Common myeloid progenitor, CD34-positive (primary cell): ENCODE measurements at regions not wholly inside any gene's neighbourhood (a gene's known extent, or its start where the extent isn't known, plus 50 kb on each side); places are given as distances from the start of the nearest gene placed in this dataset.

ENCODE experiments used
- CTCF ChIA-PET: fragments of 350-600 bp; sonication (Branson Sonifier 250); formaldehyde crosslinking; loops from one replicate; lab custom pipeline; 2021; ENCODE audit warnings: antibody characterized with exemption; lab: Charles Lee
- POLR2A ChIA-PET: fragments of 350-600 bp; sonication (Branson Sonifier 250); formaldehyde crosslinking; loops from one replicate; lab custom pipeline; 2021; ENCODE audit warnings: antibody characterized with exemption; lab: Charles Lee
- DNase-seq, 3 donors: peaks; one replicate each; pipeline versions ENCODE4 v3.0.0 to v3.0.0-alpha.2; 2013
- H3K27ac ChIP-seq, 2 experiments: 1 replicate in 1 of 2; 2 replicates in 1 of 2; pipeline ENCODE4 v1.7.0; 2013; ENCODE audit warnings: inconsistent platforms in 2 of 2, low read length in 2 of 2, mild to moderate bottlenecking in 2 of 2, low read depth in 1 of 2, moderate library complexity in 1 of 2; ENCODE audit not compliant: severe bottlenecking in 2 of 2, insufficient read depth in 1 of 2, poor library complexity in 1 of 2
- H3K27me3 ChIP-seq, 5 experiments: replicated peaks in 2 of 5; 1 replicate in 3 of 5; 2 replicates in 2 of 5; pipeline versions ENCODE4 v1.6.1 to v1.7.0; 2013; ENCODE audit warnings: low read length in 4 of 5, mild to moderate bottlenecking in 2 of 5, moderate library complexity in 2 of 5, inconsistent platforms in 1 of 5; ENCODE audit not compliant: insufficient read depth in 5 of 5, control insufficient read depth in 4 of 5
- H3K36me3 ChIP-seq, 4 experiments: 1 replicate in 2 of 4; 2 replicates in 2 of 4; pipeline versions ENCODE4 v1.6.1 to v1.7.0; 2013; ENCODE audit warnings: low read length in 3 of 4, control low read depth in 1 of 4, mild to moderate bottlenecking in 1 of 4; ENCODE audit not compliant: control insufficient read depth in 4 of 4, insufficient read depth in 4 of 4
- H3K4me1 ChIP-seq, 4 experiments: 1 replicate in 3 of 4; 2 replicates in 1 of 4; pipeline versions ENCODE4 v1.6.1 to v1.7.1; 2013; ENCODE audit warnings: low read length in 3 of 4, mild to moderate bottlenecking in 3 of 4, control low read depth in 1 of 4, inconsistent platforms in 1 of 4, moderate library complexity in 1 of 4; ENCODE audit not compliant: control insufficient read depth in 4 of 4, insufficient read depth in 4 of 4; ENCODE audit errors: control extremely low read depth in 1 of 4
- H3K4me3 ChIP-seq, 7 experiments: 1 replicate in 4 of 7; 2 replicates in 3 of 7; pipeline versions ENCODE4 v1.5.1 to v1.7.0; 2013; ENCODE audit warnings: mild to moderate bottlenecking in 7 of 7, low read length in 6 of 7, moderate library complexity in 6 of 7, inconsistent platforms in 2 of 7, low read depth in 2 of 7, control low read depth in 1 of 7; ENCODE audit not compliant: insufficient read depth in 4 of 7, control insufficient read depth in 1 of 7; ENCODE audit errors: extremely low read depth in 1 of 7
- H3K9me3 ChIP-seq, 5 experiments: 1 replicate in 4 of 5; 2 replicates in 1 of 5; pipeline versions ENCODE4 v1.6.1 to v1.7.1; 2013; ENCODE audit warnings: low read length in 4 of 5, mild to moderate bottlenecking in 2 of 5, inconsistent platforms in 1 of 5, low read depth in 1 of 5, moderate library complexity in 1 of 5; ENCODE audit not compliant: control insufficient read depth in 4 of 5, insufficient read depth in 2 of 5; ENCODE audit errors: control extremely low read depth in 1 of 5
- WGBS: methylation state at CpG from one replicate; pipeline ENCODE4 v1.1.5; 2013; ENCODE audit not compliant: insufficient coverage; 5-methylcytosine and 5-hydroxymethylcytosine counted together

DNA sequence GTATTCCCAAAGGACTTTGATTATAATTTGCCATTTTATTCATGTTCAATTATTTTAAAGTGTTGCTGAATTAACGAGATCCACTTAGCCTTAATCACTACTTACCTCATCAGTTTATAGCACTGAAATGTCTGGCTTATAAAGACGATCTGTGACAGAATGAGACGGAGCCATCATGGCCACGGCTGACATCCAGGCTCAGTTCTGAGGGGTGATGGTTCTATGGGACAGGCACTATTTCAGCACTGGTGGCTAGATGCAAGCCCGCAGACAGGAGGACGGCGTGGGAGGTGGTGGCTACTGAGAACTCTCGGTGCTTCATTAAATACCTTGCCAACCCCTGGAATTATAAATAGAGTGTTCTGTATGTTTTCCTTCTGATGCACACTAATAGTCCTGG, 1084.2 kb upstream of the TENM3 start:
- 97% methylated on average over 6 of the region's 8 CpGs for WGBS
- H3K27ac ChIP-seq = no peak overlapping the region
- no peaks in the 10 kb centered on the region for H3K4me1 ChIP-seq
- POLR2A ChIA-PET = no interaction called here
- H3K4me3 ChIP-seq = no peak overlapping the region
- no peak for DNase-seq
- peaks cover 0 to 2% (median 0%) of the 10 kb centered on the region in 5 experiments for H3K27me3 ChIP-seq
- no peaks in the 10 kb centered on the region for H3K9me3 ChIP-seq
- H3K36me3 ChIP-seq = no peaks in the 10 kb centered on the region
- CTCF ChIA-PET = no interaction called here

DNA sequence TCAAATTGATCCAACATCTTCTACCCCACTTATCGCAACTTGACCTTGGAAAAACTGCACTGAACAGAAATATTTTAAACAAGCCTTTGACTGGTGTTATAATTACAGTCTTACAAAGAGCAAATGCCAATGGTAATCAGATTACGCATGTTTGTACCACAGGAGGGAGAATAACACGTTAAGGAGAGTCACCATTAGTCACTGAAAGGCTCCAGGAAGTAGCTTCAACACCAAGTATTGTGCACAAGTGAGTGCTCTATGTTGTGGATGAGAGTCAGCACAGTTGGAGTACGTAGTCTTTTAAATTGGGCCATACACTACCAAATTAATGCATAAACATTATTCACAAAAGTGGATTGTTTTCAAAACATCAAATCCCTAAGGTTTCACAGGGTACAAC, 1081.5 kb upstream of the TENM3 start:
- H3K27me3 ChIP-seq = peaks cover 0 to 2% (median 0%) of the 10 kb centered on the region in 5 experiments
- no peaks in the 10 kb centered on the region for H3K36me3 ChIP-seq
- H3K9me3 ChIP-seq = no peaks in the 10 kb centered on the region
- WGBS = 10% methylated on average over 2 of the region's 4 CpGs
- CTCF ChIA-PET = interaction anchor here (1.2 kb wide), 1 partner anchor 18 kb away, joined by 3 read pairs; no protein-coding TSS in a partner anchor
- no peak overlapping the region for H3K27ac ChIP-seq
- no peak overlapping the region for H3K4me3 ChIP-seq
- POLR2A ChIA-PET = no interaction called here
- DNase-seq = no peak
- H3K4me1 ChIP-seq = no peaks in the 10 kb centered on the region

DNA sequence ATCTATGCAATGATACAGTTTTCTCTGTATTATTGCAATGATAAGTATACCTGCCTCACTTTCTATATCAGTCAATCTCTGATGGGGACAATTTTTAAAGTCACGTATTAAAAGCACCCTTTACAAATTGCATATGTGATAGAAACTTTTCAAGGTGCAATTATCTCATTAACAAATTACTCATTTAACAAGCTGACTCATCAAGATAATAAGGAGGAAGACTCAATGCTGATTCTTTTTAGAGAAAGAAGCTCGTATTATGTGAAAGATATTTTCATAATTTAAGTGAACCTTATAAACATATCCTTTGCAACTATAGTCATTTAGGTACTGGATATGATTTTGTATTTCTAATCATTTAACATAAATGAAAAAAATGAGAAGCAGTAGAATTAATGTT, 1080.9 kb upstream of the TENM3 start:
- no peaks in the 10 kb centered on the region for H3K9me3 ChIP-seq
- no peak for DNase-seq
- H3K27ac ChIP-seq = no peak overlapping the region
- no peak overlapping the region for H3K4me3 ChIP-seq
- ChIA-PET CTCF (interaction anchor here (1.2 kb wide), 1 partner anchor 19 kb away, joined by 3 read pairs; no protein-coding TSS in a partner anchor), POLR2A (no interaction called here)
- H3K27me3 ChIP-seq = peaks cover 0 to 2% (median 0%) of the 10 kb centered on the region in 5 experiments
- H3K36me3 ChIP-seq = no peaks in the 10 kb centered on the region
- H3K4me1 ChIP-seq = no peaks in the 10 kb centered on the region
- WGBS = no CpG with 5 or more reads among the region's 2 CpGs

DNA sequence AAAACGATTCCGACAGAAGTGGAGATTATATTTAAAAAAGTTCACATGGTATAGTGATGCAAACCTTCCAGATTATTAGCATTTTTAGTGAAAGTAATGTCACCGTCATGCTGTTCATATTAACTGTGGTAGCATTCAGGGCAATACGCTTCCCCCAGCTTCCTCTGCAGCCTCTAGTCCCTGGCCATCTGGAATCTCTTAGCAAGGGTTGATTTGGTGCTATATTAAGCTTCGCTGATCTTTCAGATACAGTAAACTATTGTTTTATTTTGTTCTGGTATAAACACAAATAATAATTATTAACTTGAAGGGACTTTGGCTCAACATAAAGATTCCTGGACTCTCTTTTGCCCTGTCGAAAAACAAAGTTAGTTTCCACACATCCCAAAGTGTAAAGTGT, 1080.5 kb upstream of the TENM3 start:
- no peak overlapping the region for H3K27ac ChIP-seq
- H3K27me3 ChIP-seq = peaks cover 0 to 2% (median 0%) of the 10 kb centered on the region in 5 experiments
- H3K4me1 ChIP-seq = no peaks in the 10 kb centered on the region
- CTCF ChIA-PET = interaction anchor here (1.2 kb wide), 1 partner anchor 19 kb away, joined by 3 read pairs; no protein-coding TSS in a partner anchor
- 93% methylated on average over 3 of the region's 6 CpGs for WGBS
- no peak for DNase-seq
- no peaks in the 10 kb centered on the region for H3K36me3 ChIP-seq
- POLR2A ChIA-PET = no interaction called here
- no peaks in the 10 kb centered on the region for H3K9me3 ChIP-seq
- H3K4me3 ChIP-seq = no peak overlapping the region

DNA sequence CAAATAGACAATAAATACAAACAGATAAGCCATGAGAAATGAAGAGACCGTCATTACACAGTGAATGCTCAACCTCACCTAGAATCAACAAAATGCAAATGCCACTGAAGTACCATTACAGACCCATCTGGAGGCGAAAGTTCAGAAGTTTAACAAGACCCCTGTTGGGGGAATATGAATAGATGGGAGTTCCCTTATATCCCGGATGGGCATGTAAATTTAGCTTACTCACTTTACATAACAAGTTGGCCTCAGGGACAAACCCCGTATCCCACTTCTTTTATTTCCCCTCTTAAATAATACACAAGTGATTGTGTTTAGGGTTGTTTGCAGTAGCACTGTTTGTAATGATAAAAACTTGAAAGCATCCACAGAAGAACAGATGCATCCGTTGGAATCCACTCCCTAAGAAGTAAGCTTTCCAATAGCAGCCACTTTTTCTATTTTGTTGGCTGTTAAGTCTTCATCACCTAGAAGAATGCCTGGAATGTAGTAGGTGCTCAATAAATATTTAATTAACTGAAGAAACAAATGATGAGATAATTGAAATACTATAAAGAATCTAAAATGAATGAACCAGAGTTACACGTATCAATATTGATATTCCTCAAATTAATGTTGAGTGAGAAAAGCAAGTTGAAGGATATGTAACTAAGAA, 1076.3 kb upstream of the TENM3 start:
- WGBS = no CpG with 5 or more reads among the region's 6 CpGs
- Histone ChIP-seq H3K27ac (no peak overlapping the region), H3K36me3 (no peaks in the 10 kb centered on the region), H3K4me1 (no peaks in the 10 kb centered on the region), H3K9me3 (no peaks in the 10 kb centered on the region), H3K4me3 (no peak overlapping the region), H3K27me3 (no peaks in the 10 kb centered on the region)
- ChIA-PET CTCF (no interaction called here), POLR2A (no interaction called here)
- DNase-seq = no peak

- Histone ChIP-seq H3K36me3 (no peaks in the 10 kb centered on the region), H3K4me1 (no peaks in the 10 kb centered on the region), H3K27me3 (no peaks in the 10 kb centered on the region), H3K27ac (no peak overlapping the region), H3K4me3 (no peak overlapping the region), H3K9me3 (peaks cover 0 to 2% (median 0%) of the 10 kb centered on the region in 5 experiments)
- POLR2A ChIA-PET = no interaction called here
- CTCF ChIA-PET = no interaction called here
- 100% methylated on average over 3 of the region's 8 CpGs for WGBS
- no peak for DNase-seq
These were observed 1075.0 kb upstream of the TENM3 start for GRCh38 chr4:181168011-181168805.

DNA sequence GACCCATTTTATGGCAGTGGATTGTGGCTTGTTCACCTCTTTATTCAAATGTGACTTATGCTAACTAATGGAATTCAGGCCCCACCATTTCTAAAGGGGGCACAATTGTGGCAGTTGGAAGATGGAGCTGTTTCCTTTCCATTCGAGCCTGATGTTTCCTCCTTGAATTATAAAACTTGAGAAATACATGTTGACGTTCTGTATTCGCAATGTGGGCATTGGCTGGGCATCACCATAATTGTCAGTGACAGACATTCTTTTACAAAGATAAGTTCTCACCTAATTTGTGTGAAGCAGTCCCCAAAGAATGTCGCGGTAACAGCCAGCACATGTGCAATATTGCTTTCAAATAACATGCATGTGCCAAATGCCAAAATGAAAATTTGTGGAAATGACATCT, 1070.2 kb upstream of the TENM3 start:
- WGBS = 85% methylated on average over 5 of the region's 5 CpGs
- POLR2A ChIA-PET = no interaction called here

More for the DNA sequence above, 1070.2 kb upstream of the TENM3 start:
- Histone ChIP-seq H3K4me1 (no peaks in the 10 kb centered on the region), H3K9me3 (peaks cover 0 to 2% (median 0%) of the 10 kb centered on the region in 5 experiments), H3K27me3 (no peaks in the 10 kb centered on the region), H3K27ac (no peak overlapping the region), H3K36me3 (no peaks in the 10 kb centered on the region), H3K4me3 (no peak overlapping the region)
- CTCF ChIA-PET = no interaction called here
- no peak for DNase-seq
